IPS-20b (cell line): ENCODE measurements at regions not wholly inside any gene's neighbourhood (a gene's known extent, or its start where the extent isn't known, plus 50 kb on each side); places are given as distances from the start of the nearest gene placed in this dataset.
"Not testable (repeated sequence)": the region's sequence is repeated elsewhere in the genome, so short reads cannot be mapped to it uniquely, and the experiment has no call there.

Source experiments
- H3K27ac ChIP-seq: one replicate; pipeline ENCODE4 v1.5.1; 2013; ENCODE audit warnings: low read length
- H3K27me3 ChIP-seq: 2 replicates; pipeline ENCODE4 v1.6.1; 2013; ENCODE audit warnings: mild to moderate bottlenecking, low read length, inconsistent platforms; ENCODE audit not compliant: insufficient read depth
- H3K36me3 ChIP-seq: 2 replicates; pipeline ENCODE4 v1.6.1; 2013; ENCODE audit warnings: low read depth, mild to moderate bottlenecking, inconsistent platforms, low read length, moderate library complexity; ENCODE audit not compliant: insufficient read depth
- H3K4me1 ChIP-seq: 2 replicates; pipeline ENCODE4 v1.6.1; 2013; ENCODE audit warnings: mild to moderate bottlenecking, control low read depth, inconsistent platforms, low read length, moderate library complexity; ENCODE audit not compliant: insufficient read depth
- H3K4me3 ChIP-seq: 2 replicates; pipeline ENCODE4 v1.5.1; 2013; ENCODE audit warnings: mild to moderate bottlenecking, low read length, inconsistent platforms
- H3K9ac ChIP-seq: 2 replicates; pipeline ENCODE4 v1.6.1; 2013; ENCODE audit warnings: low read depth, mild to moderate bottlenecking, inconsistent platforms, low read length, moderate library complexity
- H3K9me3 ChIP-seq: 2 replicates; pipeline ENCODE4 v1.6.1; 2013; ENCODE audit warnings: mild to moderate bottlenecking, low read depth, low read length, inconsistent platforms; ENCODE audit not compliant: insufficient read depth

- not testable (repeated sequence) for H3K9ac ChIP-seq
Observed at GRCh38 chr7:149966444-149966843, 92.7 kb downstream of the ATP6V0E2 start.

GRCh38 chr7:149972977-149973376 lies 99.2 kb downstream of the ATP6V0E2 start:
- H3K9ac ChIP-seq, H3K9me3 ChIP-seq, H3K27ac ChIP-seq, H3K27me3 ChIP-seq, H3K4me3 ChIP-seq, H3K4me1 ChIP-seq, H3K36me3 ChIP-seq: not testable (repeated sequence)

More at GRCh38 chr7:149966444-149966843, 92.7 kb downstream of the ATP6V0E2 start:
- H3K36me3 ChIP-seq, H3K4me3 ChIP-seq, H3K27ac ChIP-seq, H3K27me3 ChIP-seq, H3K9me3 ChIP-seq, H3K4me1 ChIP-seq: not testable (repeated sequence)

- not testable (repeated sequence) for H3K4me1 ChIP-seq, H3K27ac ChIP-seq, H3K36me3 ChIP-seq, H3K9me3 ChIP-seq, H3K9ac ChIP-seq, H3K4me3 ChIP-seq, H3K27me3 ChIP-seq
Observed at GRCh38 chr7:149973681-149974080, 99.9 kb downstream of the ATP6V0E2 start.

GRCh38 chr7:149975608-149976007 lies 101.8 kb downstream of the ATP6V0E2 start:
- not testable (repeated sequence) for H3K9me3 ChIP-seq, H3K4me1 ChIP-seq, H3K27me3 ChIP-seq, H3K27ac ChIP-seq, H3K36me3 ChIP-seq
- peak overlapping the region; percentile 40; the same call in 1 of the 2 replicates for H3K4me3 ChIP-seq
- H3K9ac ChIP-seq, result peak overlapping the region; percentile 18; the same call in 1 of the 2 replicates

- not testable (repeated sequence) for H3K4me3 ChIP-seq, H3K36me3 ChIP-seq, H3K27ac ChIP-seq, H3K9me3 ChIP-seq, H3K9ac ChIP-seq, H3K27me3 ChIP-seq, H3K4me1 ChIP-seq
Observed at GRCh38 chr7:149978537-149978936, 104.8 kb downstream of the ATP6V0E2 start.

- H3K4me3 ChIP-seq, H3K36me3 ChIP-seq, H3K27me3 ChIP-seq, H3K27ac ChIP-seq, H3K9me3 ChIP-seq, H3K4me1 ChIP-seq, H3K9ac ChIP-seq: not testable (repeated sequence)
Observed at GRCh38 chr7:149978944-149979343, 105.2 kb downstream of the ATP6V0E2 start.

GRCh38 chr7:149982537-149983112 lies 108.9 kb downstream of the ATP6V0E2 start:
- H3K4me3 ChIP-seq, H3K9ac ChIP-seq, H3K9me3 ChIP-seq, H3K27ac ChIP-seq, H3K4me1 ChIP-seq, H3K27me3 ChIP-seq, H3K36me3 ChIP-seq: not testable (repeated sequence)

GRCh38 chr7:149986866-149987265 lies 113.1 kb downstream of the ATP6V0E2 start:
- not testable (repeated sequence) for H3K4me3 ChIP-seq, H3K36me3 ChIP-seq, H3K27me3 ChIP-seq, H3K27ac ChIP-seq, H3K9me3 ChIP-seq, H3K4me1 ChIP-seq, H3K9ac ChIP-seq

GRCh38 chr7:149991652-149992302 lies 118.0 kb downstream of the ATP6V0E2 start:
- not testable (repeated sequence) for H3K27me3 ChIP-seq, H3K4me3 ChIP-seq, H3K4me1 ChIP-seq, H3K36me3 ChIP-seq, H3K9me3 ChIP-seq, H3K9ac ChIP-seq, H3K27ac ChIP-seq

- not testable (repeated sequence) for H3K9me3 ChIP-seq, H3K4me3 ChIP-seq, H3K27me3 ChIP-seq, H3K36me3 ChIP-seq, H3K9ac ChIP-seq, H3K27ac ChIP-seq, H3K4me1 ChIP-seq
Observed at GRCh38 chr7:149992366-149992765, 118.6 kb downstream of the ATP6V0E2 start.

GRCh38 chr7:149995369-149996026 lies 121.7 kb downstream of the ATP6V0E2 start:
- H3K27ac ChIP-seq, H3K27me3 ChIP-seq, H3K9me3 ChIP-seq, H3K4me3 ChIP-seq, H3K36me3 ChIP-seq, H3K4me1 ChIP-seq, H3K9ac ChIP-seq: not testable (repeated sequence)

GRCh38 chr7:150000780-150001599 lies 127.2 kb downstream of the ATP6V0E2 start:
- not testable (repeated sequence) for H3K9me3 ChIP-seq, H3K27me3 ChIP-seq, H3K36me3 ChIP-seq, H3K4me1 ChIP-seq, H3K27ac ChIP-seq, H3K9ac ChIP-seq, H3K4me3 ChIP-seq
